ENCODE measurements at regions not wholly inside any gene's neighbourhood (a gene's known extent, or its start where the extent isn't known, plus 50 kb on each side); places are given as distances from the start of the nearest gene placed in this dataset.
"Not testable (repeated sequence)": the region's sequence is repeated elsewhere in the genome, so short reads cannot be mapped to it uniquely, and the experiment has no call there.

DNA sequence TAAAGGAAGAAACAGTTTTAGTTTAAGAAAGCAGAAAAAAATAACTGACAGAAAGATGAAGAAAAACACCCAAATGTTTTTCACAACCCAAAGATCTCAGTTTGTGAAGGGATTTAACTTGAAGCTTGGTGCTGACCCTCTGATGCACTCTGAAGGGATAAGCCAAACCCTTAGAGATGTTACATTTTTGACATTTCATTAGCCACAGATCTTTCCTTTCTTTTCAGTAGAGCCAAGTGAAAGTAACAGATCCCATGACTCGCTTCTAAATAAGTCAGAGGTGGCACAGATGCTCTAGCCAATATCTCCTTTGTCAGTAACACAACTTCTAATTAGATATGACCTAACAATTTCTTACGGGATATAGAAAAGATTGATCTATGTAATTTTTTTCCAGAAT lies 394.5 kb upstream of the EDIL3 start:
- no peak overlapping the region for H3K4me3 ChIP-seq (ENCODE audit: low read depth, low read length)
- no peaks in the 10 kb centered on the region for H3K27me3 ChIP-seq (ENCODE audit: control insufficient read depth, insufficient read depth, low read length)
- no peak for TF ChIP-seq CTCF (IDR thresholded peaks at IDR 0.05; ENCODE audit: insufficient read depth, low read length, poor library complexity, severe bottlenecking)
- no peak for DNase-seq (ENCODE audit: low read depth)
- no peaks in the 10 kb centered on the region for H3K36me3 ChIP-seq (ENCODE audit: control insufficient read depth, insufficient read depth, low read length)

GRCh38 chr5:84764227-84764626 lies 379.5 kb upstream of the EDIL3 start:
- Histone ChIP-seq H3K27me3 (ENCODE audit: control insufficient read depth, insufficient read depth, low read length) (no peaks in the 10 kb centered on the region), H3K4me3 (ENCODE audit: low read depth, low read length) (no peak overlapping the region), H3K36me3 (ENCODE audit: control insufficient read depth, insufficient read depth, low read length) (no peaks in the 10 kb centered on the region)
- TF ChIP-seq CTCF (IDR thresholded peaks at IDR 0.05; ENCODE audit: insufficient read depth, low read length, poor library complexity, severe bottlenecking): no peak
- no peak for DNase-seq (ENCODE audit: low read depth)

GRCh38 chr5:84758008-84758407 lies 373.3 kb upstream of the EDIL3 start:
- Histone ChIP-seq H3K36me3 (ENCODE audit: control insufficient read depth, insufficient read depth, low read length) (no peaks in the 10 kb centered on the region), H3K4me3 (ENCODE audit: low read depth, low read length) (no peak overlapping the region), H3K27me3 (ENCODE audit: control insufficient read depth, insufficient read depth, low read length) (no peaks in the 10 kb centered on the region)
- no peak for TF ChIP-seq CTCF (IDR thresholded peaks at IDR 0.05; ENCODE audit: insufficient read depth, low read length, poor library complexity, severe bottlenecking)
- DNase-seq (ENCODE audit: low read depth): no peak

- no peak for TF ChIP-seq CTCF (IDR thresholded peaks at IDR 0.05; ENCODE audit: insufficient read depth, low read length, poor library complexity, severe bottlenecking)
- DNase-seq (ENCODE audit: low read depth): no peak
- H3K27me3 ChIP-seq (ENCODE audit: control insufficient read depth, insufficient read depth, low read length): no peaks in the 10 kb centered on the region
- H3K36me3 ChIP-seq (ENCODE audit: control insufficient read depth, insufficient read depth, low read length): no peaks in the 10 kb centered on the region
- no peak overlapping the region for H3K4me3 ChIP-seq (ENCODE audit: low read depth, low read length)
These were observed 368.1 kb upstream of the EDIL3 start for GRCh38 chr5:84752780-84753179.

GRCh38 chr5:84748313-84748712 lies 363.6 kb upstream of the EDIL3 start:
- TF ChIP-seq CTCF (IDR thresholded peaks at IDR 0.05; ENCODE audit: insufficient read depth, low read length, poor library complexity, severe bottlenecking): no peak
- no peak for DNase-seq (ENCODE audit: low read depth)
- Histone ChIP-seq H3K36me3 (ENCODE audit: control insufficient read depth, insufficient read depth, low read length) (no peaks in the 10 kb centered on the region), H3K27me3 (ENCODE audit: control insufficient read depth, insufficient read depth, low read length) (no peaks in the 10 kb centered on the region), H3K4me3 (ENCODE audit: low read depth, low read length) (no peak overlapping the region)

- not testable (repeated sequence) for H3K4me3 ChIP-seq (ENCODE audit: low read depth, low read length); H3K36me3 ChIP-seq (ENCODE audit: control insufficient read depth, insufficient read depth, low read length); H3K27me3 ChIP-seq (ENCODE audit: control insufficient read depth, insufficient read depth, low read length); DNase-seq (ENCODE audit: low read depth)
These were observed 361.6 kb upstream of the EDIL3 start for GRCh38 chr5:84746280-84746679.
